Activated CD4-positive, alpha-beta memory T cell treated with anti-CD3 and anti-CD28 coated beads, Interleukin-2, amount 10 ng/mL, durations not matched to agents 7 days and 5 days (primary cell): ENCODE measurements at regions not wholly inside any gene's neighbourhood (a gene's known extent, or its start where the extent isn't known, plus 50 kb on each side); places are given as distances from the start of the nearest gene placed in this dataset.
"Not testable (repeated sequence)": the region's sequence is repeated elsewhere in the genome, so short reads cannot be mapped to it uniquely, and the experiment has no call there.

Experiments used
- CTCF ChIA-PET: fragments of 350-600 bp; sonication (Branson Sonifier 250); formaldehyde crosslinking; loops from one replicate; lab custom pipeline; 2021; ENCODE audit warnings: antibody characterized with exemption, inconsistent platforms; lab: Charles Lee
- POLR2A ChIA-PET: fragments of 350-600 bp; sonication (Branson Sonifier 250); formaldehyde crosslinking; loops from one replicate; lab custom pipeline; 2021; ENCODE audit warnings: antibody characterized with exemption; lab: Charles Lee
- DNase-seq: peaks from one replicate; pipeline ENCODE4 v3.0.0-alpha.2; 2020
- H3K27ac Mint-ChIP-seq: one replicate; pipeline ENCODE4 v1.8.0; 2021; ENCODE audit warnings: mild to moderate bottlenecking, mixed read lengths
- H3K27me3 Mint-ChIP-seq: one replicate; pipeline ENCODE4 v1.8.0; 2021; ENCODE audit warnings: mixed read lengths
- H3K36me3 Mint-ChIP-seq: one replicate; pipeline ENCODE4 v1.8.0; 2021; ENCODE audit warnings: low read depth, mixed read lengths
- H3K4me1 Mint-ChIP-seq: one replicate; pipeline ENCODE4 v1.8.0; 2021; ENCODE audit warnings: mixed read lengths
- H3K4me3 Mint-ChIP-seq: one replicate; pipeline ENCODE4 v1.8.0; 2021; ENCODE audit warnings: mild to moderate bottlenecking, mixed read lengths
- H3K9me3 Mint-ChIP-seq: one replicate; pipeline ENCODE4 v1.8.0; 2021; ENCODE audit warnings: mixed read lengths

DNA sequence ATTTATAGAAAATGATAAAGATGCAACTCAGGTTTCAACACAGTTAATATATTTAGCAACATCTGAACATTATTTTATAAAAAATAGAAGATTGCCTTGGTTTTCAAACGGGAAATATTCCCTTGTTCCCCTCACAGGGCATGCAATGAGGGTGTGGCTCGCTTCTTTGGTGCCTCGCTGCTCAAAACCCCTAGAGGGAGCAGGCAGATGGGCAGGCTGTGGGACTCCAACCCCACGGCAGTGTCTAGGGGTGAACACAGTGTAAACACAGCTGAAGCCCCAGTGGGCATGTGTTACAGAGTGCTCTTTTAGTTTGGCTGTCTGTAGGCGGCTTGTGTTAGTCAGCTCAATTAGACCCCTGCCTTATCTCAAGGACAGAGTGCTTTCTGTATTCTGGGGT lies 560.8 kb upstream of the IMPG1 start:
- no peak overlapping the region for H3K4me3 Mint-ChIP-seq
- no peaks in the 10 kb centered on the region for H3K36me3 Mint-ChIP-seq
- ChIA-PET POLR2A (no interaction called here), CTCF (no interaction called here)
- H3K4me1 Mint-ChIP-seq, result no peaks in the 10 kb centered on the region
- H3K27me3 Mint-ChIP-seq, result no peaks in the 10 kb centered on the region
- H3K27ac Mint-ChIP-seq, result no peak overlapping the region
- peaks cover 8% of the 10 kb centered on the region for H3K9me3 Mint-ChIP-seq
- DNase-seq, result no peak

DNA sequence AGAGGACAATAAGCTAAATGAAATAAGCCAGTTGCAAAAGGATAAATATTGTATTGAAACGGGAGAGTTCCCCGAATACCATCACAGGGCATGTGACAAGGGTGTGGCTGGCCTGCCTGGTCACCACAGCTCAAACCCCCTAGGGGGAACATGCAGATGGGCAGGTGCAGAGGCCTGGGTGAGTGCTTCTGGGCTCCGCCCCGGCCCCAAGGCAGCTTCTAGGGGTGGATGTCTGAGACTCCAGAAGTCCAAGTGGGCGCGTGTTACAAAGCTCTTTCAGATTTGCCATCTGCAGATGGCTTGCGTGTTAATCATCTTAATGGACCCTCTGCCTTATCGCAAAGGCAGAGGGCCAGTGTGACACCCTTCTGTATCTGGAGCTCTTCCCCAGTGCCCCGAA lies 559.2 kb upstream of the IMPG1 start:
- no peak for DNase-seq
- CTCF ChIA-PET, result no interaction called here
- no peaks in the 10 kb centered on the region for H3K4me1 Mint-ChIP-seq
- H3K27ac Mint-ChIP-seq, result no peak overlapping the region
- no peak overlapping the region for H3K4me3 Mint-ChIP-seq
- no peaks in the 10 kb centered on the region for H3K27me3 Mint-ChIP-seq
- POLR2A ChIA-PET, result no interaction called here
- H3K9me3 Mint-ChIP-seq, result peaks cover 14% of the 10 kb centered on the region
- H3K36me3 Mint-ChIP-seq, result no peaks in the 10 kb centered on the region

DNA sequence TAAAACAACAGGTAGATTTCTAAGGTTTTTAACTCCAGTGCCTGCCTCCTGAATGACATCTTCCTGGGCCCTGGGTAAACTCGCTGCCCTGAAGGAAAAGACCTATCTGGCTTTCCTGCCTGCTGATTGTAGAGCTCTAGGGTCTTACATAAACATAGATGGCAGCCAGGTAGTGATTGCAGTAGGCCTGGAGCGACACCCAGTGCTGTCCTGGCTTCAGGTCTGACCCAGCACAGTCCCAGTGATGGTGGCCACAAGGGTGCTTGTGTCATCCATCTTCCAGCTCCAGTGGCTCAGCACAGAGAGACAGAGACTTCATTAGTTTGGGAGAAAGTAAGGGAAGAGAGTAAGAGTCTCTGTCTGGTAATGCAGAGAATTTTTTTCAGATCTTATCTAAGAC lies 542.9 kb upstream of the IMPG1 start:
- H3K27me3 Mint-ChIP-seq, result no peaks in the 10 kb centered on the region
- H3K36me3 Mint-ChIP-seq, result no peaks in the 10 kb centered on the region
- no peak overlapping the region for H3K4me3 Mint-ChIP-seq
- ChIA-PET POLR2A (no interaction called here), CTCF (no interaction called here)
- no peak overlapping the region for H3K27ac Mint-ChIP-seq
- DNase-seq, result no peak
- no peaks in the 10 kb centered on the region for H3K4me1 Mint-ChIP-seq
- no peaks in the 10 kb centered on the region for H3K9me3 Mint-ChIP-seq

DNA sequence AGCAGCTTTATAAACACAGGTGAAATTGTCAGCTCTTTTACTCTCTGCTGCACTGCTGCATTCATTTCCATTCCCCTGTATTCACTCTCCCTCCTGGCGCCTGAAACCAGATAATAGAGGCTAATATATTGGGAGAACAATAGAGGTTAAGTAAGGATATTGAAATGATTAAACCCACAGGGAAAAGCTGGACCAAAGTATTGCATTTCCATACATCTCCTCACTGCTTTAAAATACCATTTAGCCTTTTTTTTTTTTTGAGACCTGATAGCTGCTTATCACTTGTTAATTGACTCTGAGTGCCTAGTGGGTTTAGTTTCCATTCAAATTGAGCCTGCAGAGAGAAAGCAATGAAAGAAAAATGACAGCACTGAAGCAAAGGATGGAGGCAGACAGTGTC lies 540.5 kb upstream of the IMPG1 start:
- DNase-seq, result no peak
- Mint-ChIP-seq H3K27me3 (no peaks in the 10 kb centered on the region), H3K27ac (no peak overlapping the region), H3K4me1 (no peaks in the 10 kb centered on the region), H3K36me3 (no peaks in the 10 kb centered on the region), H3K9me3 (no peaks in the 10 kb centered on the region), H3K4me3 (no peak overlapping the region)
- ChIA-PET CTCF (no interaction called here), POLR2A (no interaction called here)

DNA sequence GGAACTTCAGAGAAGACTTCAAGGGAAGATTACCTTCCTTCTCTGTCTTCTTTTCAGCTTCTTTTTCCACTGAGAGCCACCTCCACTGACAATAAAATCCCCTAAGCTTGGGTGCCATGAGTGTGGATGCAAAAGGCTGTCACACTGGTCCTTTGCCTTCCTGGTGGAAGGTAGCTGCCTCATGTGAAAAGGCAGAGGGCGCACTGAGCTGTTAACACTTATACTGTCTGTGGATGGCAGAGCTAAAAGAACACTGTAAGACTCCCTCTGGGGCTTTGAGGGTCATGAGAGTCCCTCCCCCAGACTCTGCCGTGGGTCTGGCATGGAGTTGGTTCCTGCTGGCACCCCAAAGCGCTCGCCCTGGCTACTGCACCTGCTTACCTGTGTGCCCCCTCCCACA lies 536.7 kb upstream of the IMPG1 start:
- CTCF ChIA-PET, result no interaction called here

DNA sequence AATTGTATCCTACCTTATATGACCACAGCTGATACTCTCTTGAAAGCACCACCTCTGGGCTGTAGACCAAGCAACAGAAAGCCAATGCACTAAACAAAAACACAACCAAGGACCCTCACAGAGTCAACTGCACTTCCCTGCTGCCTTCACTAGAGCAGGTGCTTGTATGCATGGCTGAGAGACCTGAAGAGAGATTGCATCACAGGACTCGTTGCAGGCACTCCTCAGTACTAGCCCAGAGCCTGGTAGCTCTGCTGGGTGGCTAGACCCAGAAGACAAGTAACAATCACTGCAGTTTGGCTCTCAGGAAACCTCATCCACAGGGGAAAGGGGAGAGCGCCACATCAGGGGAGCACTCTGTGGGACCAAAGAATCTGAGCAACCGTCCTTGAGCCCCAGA lies 521.6 kb upstream of the IMPG1 start:
- no peak overlapping the region for H3K27ac Mint-ChIP-seq
- H3K4me1 Mint-ChIP-seq, result no peaks in the 10 kb centered on the region
- POLR2A ChIA-PET, result no interaction called here
- H3K9me3 Mint-ChIP-seq, result peaks cover 5% of the 10 kb centered on the region
- no peaks in the 10 kb centered on the region for H3K36me3 Mint-ChIP-seq
- CTCF ChIA-PET, result no interaction called here
- H3K27me3 Mint-ChIP-seq, result no peaks in the 10 kb centered on the region
- H3K4me3 Mint-ChIP-seq, result no peak overlapping the region
- no peak for DNase-seq

More for the DNA sequence above, 536.7 kb upstream of the IMPG1 start:
- Mint-ChIP-seq H3K27me3 (no peaks in the 10 kb centered on the region), H3K4me3 (no peak overlapping the region), H3K4me1 (no peaks in the 10 kb centered on the region), H3K27ac (no peak overlapping the region), H3K9me3 (no peaks in the 10 kb centered on the region), H3K36me3 (no peaks in the 10 kb centered on the region)
- POLR2A ChIA-PET, result no interaction called here
- DNase-seq, result no peak

DNA sequence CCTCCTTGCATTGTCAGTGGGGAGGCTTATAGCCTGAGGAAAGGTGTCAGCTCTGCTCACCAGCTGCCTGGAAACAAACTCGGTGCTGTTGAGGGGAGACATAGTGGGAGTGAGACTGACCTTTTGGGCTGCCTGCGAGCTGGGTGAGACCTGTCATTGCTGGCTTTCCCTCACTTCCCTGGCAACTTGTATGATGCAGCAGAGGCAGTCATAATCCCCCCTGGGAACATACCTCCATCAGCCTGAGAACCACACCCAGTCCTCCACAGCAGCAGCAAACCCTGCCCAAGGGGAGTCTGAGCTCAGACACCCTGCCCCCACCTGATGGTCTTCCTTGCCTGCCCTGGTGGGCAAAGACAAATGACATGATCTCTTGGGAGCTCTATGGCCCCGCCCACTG lies 521.2 kb upstream of the IMPG1 start:
- H3K9me3 Mint-ChIP-seq, result peaks cover 5% of the 10 kb centered on the region
- no peaks in the 10 kb centered on the region for H3K4me1 Mint-ChIP-seq
- H3K4me3 Mint-ChIP-seq, result no peak overlapping the region
- H3K36me3 Mint-ChIP-seq, result no peaks in the 10 kb centered on the region
- DNase-seq, result no peak
- H3K27me3 Mint-ChIP-seq, result no peaks in the 10 kb centered on the region
- POLR2A ChIA-PET, result no interaction called here
- H3K27ac Mint-ChIP-seq, result no peak overlapping the region
- CTCF ChIA-PET, result no interaction called here

DNA sequence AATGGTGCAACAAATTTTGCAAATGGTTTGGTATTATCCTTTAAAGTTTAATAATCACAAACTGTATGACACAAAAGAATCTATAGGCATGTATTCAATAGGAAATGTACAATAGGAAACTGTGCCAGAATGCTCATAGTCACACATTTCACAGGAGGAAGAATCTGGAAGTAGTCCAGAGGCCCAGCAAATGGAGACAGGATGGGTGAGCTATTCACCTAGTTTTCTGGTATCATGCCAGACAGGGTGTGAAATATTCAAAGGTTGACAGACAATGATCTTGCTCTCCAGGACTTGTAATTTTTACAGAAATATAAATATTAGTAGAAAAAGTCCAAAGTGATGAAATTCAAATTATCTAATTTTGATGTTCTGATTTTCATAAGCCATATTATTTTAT lies 520.1 kb upstream of the IMPG1 start:
- H3K4me1 Mint-ChIP-seq, result no peaks in the 10 kb centered on the region
- H3K36me3 Mint-ChIP-seq, result no peaks in the 10 kb centered on the region
- CTCF ChIA-PET, result no interaction called here

DNA sequence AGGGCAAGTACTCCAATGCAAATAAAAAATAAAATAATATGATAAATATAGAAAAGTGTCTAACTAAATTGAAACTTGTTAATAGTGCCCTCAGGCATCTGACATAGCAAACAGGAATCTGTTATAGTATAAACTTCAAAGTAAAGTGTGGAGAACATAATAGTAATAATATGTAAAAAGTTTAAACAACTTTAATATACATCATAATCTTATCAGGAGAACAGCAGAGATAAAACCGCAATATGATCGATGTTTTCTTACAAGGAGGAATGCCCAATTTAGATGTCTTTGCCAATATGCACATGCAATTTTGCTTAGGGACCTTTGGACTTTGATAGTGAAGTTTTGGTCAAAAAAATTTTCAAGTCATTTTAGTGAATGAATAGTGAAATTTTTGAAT lies 514.8 kb upstream of the IMPG1 start:
- no peaks in the 10 kb centered on the region for H3K9me3 Mint-ChIP-seq
- CTCF ChIA-PET, result no interaction called here
- no peaks in the 10 kb centered on the region for H3K27me3 Mint-ChIP-seq
- no peak overlapping the region for H3K27ac Mint-ChIP-seq
- no peaks in the 10 kb centered on the region for H3K36me3 Mint-ChIP-seq
- DNase-seq, result no peak
- POLR2A ChIA-PET, result no interaction called here
- H3K4me3 Mint-ChIP-seq, result no peak overlapping the region
- H3K4me1 Mint-ChIP-seq, result no peaks in the 10 kb centered on the region

More for the DNA sequence above, 520.1 kb upstream of the IMPG1 start:
- Mint-ChIP-seq H3K9me3 (peaks cover 5% of the 10 kb centered on the region), H3K27ac (no peak overlapping the region), H3K27me3 (no peaks in the 10 kb centered on the region), H3K4me3 (no peak overlapping the region)
- DNase-seq, result no peak
- POLR2A ChIA-PET, result no interaction called here

DNA sequence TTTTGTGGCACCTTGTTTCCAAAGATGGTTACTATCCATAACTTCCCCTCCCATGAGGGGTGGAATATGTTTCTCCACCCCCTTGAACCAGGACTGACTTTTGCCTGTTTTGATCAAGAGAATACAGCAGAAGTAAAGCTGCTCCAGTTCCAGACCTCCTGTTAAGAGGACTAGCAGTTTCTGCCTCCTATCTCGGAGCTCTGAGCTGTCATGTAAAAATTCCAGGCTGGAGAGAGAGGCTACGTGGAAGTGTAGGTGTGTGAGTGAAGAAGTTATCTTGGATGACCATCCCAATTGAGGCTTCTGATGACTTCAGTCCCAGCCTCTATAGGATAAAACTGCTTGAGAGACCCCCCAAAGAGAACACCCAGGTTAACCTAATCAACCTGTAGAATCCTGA lies 511.7 kb upstream of the IMPG1 start:
- Mint-ChIP-seq H3K9me3 (no peaks in the 10 kb centered on the region), H3K4me3 (no peak overlapping the region), H3K27ac (no peak overlapping the region), H3K4me1 (no peaks in the 10 kb centered on the region), H3K36me3 (no peaks in the 10 kb centered on the region), H3K27me3 (no peaks in the 10 kb centered on the region)
- no peak for DNase-seq
- ChIA-PET POLR2A (no interaction called here), CTCF (no interaction called here)

DNA sequence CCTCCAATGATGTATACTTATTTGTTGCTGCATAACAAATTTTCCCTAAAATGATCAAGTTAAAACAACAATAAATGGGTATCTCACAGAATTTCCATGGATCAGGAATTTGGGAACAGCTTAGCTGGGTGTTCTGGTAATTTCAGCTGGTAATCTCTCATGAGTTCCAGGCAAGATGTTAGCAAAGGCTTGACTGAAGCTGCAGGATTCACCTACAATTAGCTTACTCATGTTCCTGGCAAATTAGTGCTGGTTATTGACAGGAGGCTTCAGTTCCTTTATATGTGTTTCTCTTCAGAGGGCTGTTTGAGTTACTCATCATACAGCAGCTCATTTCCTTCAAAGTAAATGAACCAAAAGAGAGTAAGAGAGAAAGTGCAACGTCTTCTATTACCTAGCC lies 506.3 kb upstream of the IMPG1 start:
- H3K9me3 Mint-ChIP-seq, result no peaks in the 10 kb centered on the region
- no peaks in the 10 kb centered on the region for H3K4me1 Mint-ChIP-seq
- H3K27ac Mint-ChIP-seq, result no peak overlapping the region
- DNase-seq, result no peak
- no peak overlapping the region for H3K4me3 Mint-ChIP-seq
- no peaks in the 10 kb centered on the region for H3K36me3 Mint-ChIP-seq
- H3K27me3 Mint-ChIP-seq, result no peaks in the 10 kb centered on the region
- CTCF ChIA-PET, result no interaction called here
- POLR2A ChIA-PET, result no interaction called here

DNA sequence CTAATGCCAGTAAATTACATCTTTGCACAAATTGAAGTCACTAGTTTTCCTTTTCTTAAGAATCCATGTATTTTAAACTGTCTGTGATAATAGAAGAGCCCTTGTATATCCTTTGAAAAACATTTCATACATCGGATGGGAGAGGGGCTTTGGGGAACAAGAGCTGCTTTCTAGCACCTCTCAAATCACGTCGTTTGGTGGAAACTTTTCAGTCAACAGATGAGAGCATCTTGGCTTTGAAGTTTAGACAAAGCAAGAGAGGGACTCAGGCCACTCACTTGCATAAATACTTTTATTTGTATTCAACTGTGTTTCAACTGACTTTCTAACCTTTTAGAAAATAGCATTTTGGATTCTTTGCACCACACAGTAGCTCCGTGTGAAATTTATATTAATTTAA lies 502.3 kb upstream of the IMPG1 start:
- Mint-ChIP-seq H3K4me3 (no peak overlapping the region), H3K27me3 (no peaks in the 10 kb centered on the region), H3K4me1 (no peaks in the 10 kb centered on the region), H3K9me3 (no peaks in the 10 kb centered on the region), H3K36me3 (no peaks in the 10 kb centered on the region), H3K27ac (no peak overlapping the region)
- CTCF ChIA-PET, result no interaction called here
- DNase-seq, result no peak
- POLR2A ChIA-PET, result no interaction called here

DNA sequence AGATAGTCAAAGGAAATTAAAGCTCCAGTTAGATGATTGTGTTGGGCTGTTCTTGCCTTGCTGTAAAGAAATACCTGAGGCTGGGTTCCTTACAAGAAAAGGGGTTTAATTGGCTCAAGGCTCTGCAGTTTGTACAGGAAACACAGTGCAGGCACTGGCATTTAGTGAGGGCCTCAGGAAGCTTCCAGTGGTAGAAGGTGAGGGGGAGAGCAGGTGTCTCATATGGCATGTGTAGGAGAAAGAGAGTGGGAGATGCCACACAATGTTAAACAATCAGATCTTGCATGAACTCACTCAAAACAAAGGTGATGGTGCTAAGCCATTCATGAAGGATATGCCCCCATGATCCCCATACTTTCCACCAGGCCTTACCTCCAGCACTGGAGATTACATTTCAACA lies 493.5 kb upstream of the IMPG1 start:
- H3K4me3 Mint-ChIP-seq, result no peak overlapping the region
- H3K4me1 Mint-ChIP-seq, result no peaks in the 10 kb centered on the region
- no peaks in the 10 kb centered on the region for H3K27me3 Mint-ChIP-seq
- peaks cover 7% of the 10 kb centered on the region for H3K9me3 Mint-ChIP-seq
- CTCF ChIA-PET, result no interaction called here
- no peaks in the 10 kb centered on the region for H3K36me3 Mint-ChIP-seq
- H3K27ac Mint-ChIP-seq, result no peak overlapping the region
- DNase-seq, result no peak
- POLR2A ChIA-PET, result no interaction called here

DNA sequence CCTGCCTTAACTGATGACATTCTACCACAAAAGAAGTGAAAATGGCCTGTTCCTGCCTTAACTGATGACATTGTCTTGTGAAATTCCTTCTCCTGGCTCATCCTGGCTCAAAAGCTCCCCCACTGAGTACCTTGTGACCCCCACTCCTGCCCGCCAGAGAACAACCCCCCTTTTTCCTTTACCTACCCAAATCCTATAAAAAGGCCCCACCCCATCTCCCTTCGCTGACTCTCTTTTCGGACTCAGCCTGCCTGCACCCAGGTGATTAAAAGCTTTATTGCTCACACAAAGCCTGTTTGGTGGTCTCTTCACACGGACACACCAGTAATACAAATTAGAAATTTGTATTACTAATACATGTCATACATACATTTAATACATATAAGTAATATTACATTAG lies 489.9 kb upstream of the IMPG1 start:
- DNase-seq, H3K36me3 Mint-ChIP-seq, H3K4me3 Mint-ChIP-seq, H3K9me3 Mint-ChIP-seq, H3K27me3 Mint-ChIP-seq, H3K4me1 Mint-ChIP-seq, H3K27ac Mint-ChIP-seq, POLR2A ChIA-PET, CTCF ChIA-PET: not testable (repeated sequence)
